GM23338 (cell line): ENCODE measurements at regions not wholly inside any gene's neighbourhood (a gene's known extent, or its start where the extent isn't known, plus 50 kb on each side); places are given as distances from the start of the nearest gene placed in this dataset.

Experiments
- ATAC-seq: fragments of 200-7000 bp; cut with Tn5 transposase; 3 replicates; pipeline ENCODE4 v1.9.1; 2020
- DNase-seq: peaks from one replicate; pipeline ENCODE4 v3.0.0-alpha.2; 2015; ENCODE audit warnings: low spot score
- H2AFZ ChIP-seq: fragments of 200-600 bp; sonication (generic); 2 replicates; pipeline ENCODE4 v1.8.0; 2016; ENCODE audit warnings: antibody characterized with exemption, mild to moderate bottlenecking, moderate library complexity
- H3F3A ChIP-seq: fragments of 200-600 bp; sonication (generic); replicated peaks from 2 replicates; pipeline ENCODE4 v1.8.0; 2017; ENCODE audit warnings: antibody characterized with exemption, mixed run types, low read depth
- H3K27ac ChIP-seq: fragments of 200-600 bp; sonication (generic); 2 replicates; pipeline ENCODE4 v1.6.1; 2016; ENCODE audit warnings: low read depth
- H3K27me3 ChIP-seq: fragments of 200-600 bp; sonication (generic); 2 replicates; pipeline ENCODE4 v1.8.0; 2016; ENCODE audit warnings: mild to moderate bottlenecking, mixed run types, moderate library complexity; ENCODE audit not compliant: insufficient read depth
- H3K36me3 ChIP-seq: fragments of 200-600 bp; sonication (generic); 2 replicates; pipeline ENCODE4 v1.8.0; 2016; ENCODE audit warnings: mild to moderate bottlenecking; ENCODE audit not compliant: insufficient read depth
- H3K4me1 ChIP-seq: fragments of 200-600 bp; sonication (generic); 2 replicates; pipeline ENCODE4 v1.8.0; 2016; ENCODE audit warnings: mild to moderate bottlenecking, moderate library complexity; ENCODE audit not compliant: insufficient read depth
- H3K4me2 ChIP-seq: fragments of 200-600 bp; sonication (generic); 2 replicates; pipeline ENCODE4 v1.7.1; 2017; ENCODE audit warnings: mixed run types
- H3K4me3 ChIP-seq: fragments of 200-600 bp; sonication (generic); 2 replicates; pipeline ENCODE4 v1.6.1; 2016; ENCODE audit warnings: mixed run types
- H3K79me2 ChIP-seq: fragments of 200-600 bp; sonication (generic); replicated peaks from 2 replicates; pipeline ENCODE4 v1.8.0; 2017; ENCODE audit warnings: mild to moderate bottlenecking; ENCODE audit not compliant: insufficient read depth
- H3K9me2 ChIP-seq: fragments of 200-600 bp; sonication (generic); 2 replicates; pipeline ENCODE4 v1.8.0; 2017; ENCODE audit not compliant: insufficient read depth
- H4K20me1 ChIP-seq: fragments of 200-600 bp; sonication (generic); replicated peaks from 2 replicates; pipeline ENCODE4 v1.8.0; 2017; ENCODE audit warnings: mild to moderate bottlenecking; ENCODE audit not compliant: insufficient read depth
- H3K27ac Mint-ChIP-seq: 2 replicates; pipeline ENCODE4 v1.8.0; 2020; ENCODE audit warnings: inconsistent platforms, mild to moderate bottlenecking, moderate library complexity, mixed read lengths
- H3K27me3 Mint-ChIP-seq: 3 replicates; pipeline ENCODE4 v1.8.0; 2022; ENCODE audit warnings: low read depth, mild to moderate bottlenecking, moderate library complexity, mixed read lengths, inconsistent platforms; ENCODE audit not compliant: insufficient read depth, poor library complexity
- H3K36me3 Mint-ChIP-seq: 3 replicates; pipeline ENCODE4 v1.8.0; 2021; ENCODE audit warnings: low read depth, mild to moderate bottlenecking, inconsistent platforms, moderate library complexity, mixed read lengths
- H3K4me1 Mint-ChIP-seq: 3 replicates; pipeline ENCODE4 v1.8.0; 2020; ENCODE audit warnings: mild to moderate bottlenecking, inconsistent platforms, mixed read lengths
- H3K4me3 Mint-ChIP-seq: 3 replicates; pipeline ENCODE4 v1.8.0; 2021; ENCODE audit warnings: moderate library complexity, mild to moderate bottlenecking, inconsistent platforms, mixed read lengths
- H3K9me3 Mint-ChIP-seq: 3 replicates; pipeline ENCODE4 v1.8.0; 2020; ENCODE audit warnings: moderate library complexity, mild to moderate bottlenecking, inconsistent platforms, mixed read lengths
- CREB1 ChIP-seq: fragments of 250-450 bp; sonication (Bioruptor Pico); IDR thresholded peaks from 2 replicates; pipeline ENCODE4 v1.5.0; 2020; ENCODE audit warnings: low read depth, mild to moderate bottlenecking, moderate library complexity
- EZH2 ChIP-seq: fragments of 200-600 bp; sonication (generic); IDR thresholded peaks from one replicate; pipeline ENCODE4 v1.8.0; 2017; ENCODE audit warnings: antibody characterized with exemption, mild to moderate bottlenecking, low read depth; ENCODE audit not compliant: unreplicated experiment
- EZH2phosphoT487 ChIP-seq: fragments of 200-600 bp; sonication (generic); IDR thresholded peaks from one replicate; pipeline ENCODE4 v1.8.1; 2018; ENCODE audit warnings: antibody characterized with exemption; ENCODE audit not compliant: unreplicated experiment
- JUNB ChIP-seq: IDR thresholded peaks from one replicate; pipeline ENCODE4 v1.6.1; 2016; ENCODE audit warnings: antibody characterized with exemption; ENCODE audit not compliant: unreplicated experiment
- NANOG ChIP-seq: IDR thresholded peaks from 2 replicates; pipeline ENCODE4 v1.6.1; 2016; ENCODE audit warnings: antibody characterized with exemption, borderline replicate concordance
- POLR2AphosphoS5 ChIP-seq: IDR thresholded peaks from 2 replicates; pipeline ENCODE4 v1.6.1; 2016; ENCODE audit warnings: antibody characterized with exemption, low read depth
- STAT1 ChIP-seq: IDR thresholded peaks from one replicate; pipeline ENCODE4 v1.6.1; 2016; ENCODE audit warnings: antibody characterized with exemption; ENCODE audit not compliant: unreplicated experiment
- ZNF114 ChIP-seq: fragments of 250-450 bp; sonication (Bioruptor Pico); IDR thresholded peaks from 2 replicates; pipeline ENCODE4 v1.5.0; 2020; ENCODE audit warnings: mild to moderate bottlenecking, moderate library complexity
- ZNF331 ChIP-seq: fragments of 250-450 bp; sonication (Bioruptor Pico); IDR thresholded peaks from 2 replicates; pipeline ENCODE4 v1.5.0; 2020; ENCODE audit warnings: low read depth, mild to moderate bottlenecking, moderate library complexity
- TF ChIP-seq, protein P1 (sequence below): IDR thresholded peaks from 2 replicates; pipeline ENCODE4 v1.6.1; 2016; ENCODE audit warnings: antibody characterized with exemption
- TF ChIP-seq, protein P2 (sequence below): fragments of 250-450 bp; sonication (Bioruptor Pico); IDR thresholded peaks from 2 replicates; pipeline ENCODE4 v1.5.0; 2020; ENCODE audit warnings: mild to moderate bottlenecking, moderate library complexity
- TF ChIP-seq, protein P3 (sequence below), 2 experiments: fragments of 200-600 bp in 1 of 2; sonication (generic) in 1 of 2; conservative IDR thresholded peaks; 2 replicates each; pipeline versions ENCODE4 v1.5.1 to v1.6.1; 2016 to 2017; ENCODE audit warnings: antibody characterized with exemption in 2 of 2, low read depth in 2 of 2, mild to moderate bottlenecking in 2 of 2, moderate library complexity in 1 of 2
- TF ChIP-seq, protein P4 (sequence below): IDR thresholded peaks from one replicate; pipeline ENCODE4 v1.6.1; 2018; ENCODE audit warnings: antibody characterized with exemption; ENCODE audit not compliant: unreplicated experiment

DNA sequence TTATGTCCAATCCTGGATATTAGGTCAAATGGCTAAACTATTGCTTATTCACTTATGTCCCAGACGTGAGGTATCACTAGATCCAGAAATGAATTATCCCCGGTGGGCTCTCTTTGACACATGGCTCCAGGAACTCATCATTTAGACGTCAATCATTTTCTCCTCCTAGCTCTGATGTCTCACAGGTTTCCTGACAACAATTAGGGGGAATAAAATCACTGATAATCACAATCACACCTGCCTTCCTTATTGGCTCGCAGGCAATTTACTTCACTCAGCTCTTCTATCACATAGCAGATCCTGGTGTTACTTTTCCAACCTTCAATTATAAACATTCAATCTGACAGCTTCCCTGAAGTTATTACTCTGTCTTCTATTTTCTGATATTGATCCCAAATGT lies 634.0 kb upstream of the TENM4 start:
- Mint-ChIP-seq H3K4me3 (no peak overlapping the region), H3K9me3 (no peaks in the 10 kb centered on the region), H3K36me3 (no peaks in the 10 kb centered on the region), H3K27ac (no peak overlapping the region), H3K4me1 (no peaks in the 10 kb centered on the region), H3K27me3 (peaks cover 2% of the 10 kb centered on the region)
- no peak overlapping the region for H3K4me2 ChIP-seq
- no peak overlapping the region for H3K27ac ChIP-seq
- no peaks in the 10 kb centered on the region for H3K27me3 ChIP-seq
- H3K36me3 ChIP-seq: no peaks in the 10 kb centered on the region
- DNase-seq (no peak), ATAC-seq (no peak)
- H3K9me2 ChIP-seq: peaks cover 7% of the 10 kb centered on the region; the same call in 1 of the 2 replicates
- H3K4me3 ChIP-seq: no peak overlapping the region
- no peaks in the 10 kb centered on the region for H3F3A ChIP-seq
- no peak for TF ChIP-seq EZH2phosphoT487
- TF ChIP-seq NANOG: no peak
- TF ChIP-seq, protein P1, sequence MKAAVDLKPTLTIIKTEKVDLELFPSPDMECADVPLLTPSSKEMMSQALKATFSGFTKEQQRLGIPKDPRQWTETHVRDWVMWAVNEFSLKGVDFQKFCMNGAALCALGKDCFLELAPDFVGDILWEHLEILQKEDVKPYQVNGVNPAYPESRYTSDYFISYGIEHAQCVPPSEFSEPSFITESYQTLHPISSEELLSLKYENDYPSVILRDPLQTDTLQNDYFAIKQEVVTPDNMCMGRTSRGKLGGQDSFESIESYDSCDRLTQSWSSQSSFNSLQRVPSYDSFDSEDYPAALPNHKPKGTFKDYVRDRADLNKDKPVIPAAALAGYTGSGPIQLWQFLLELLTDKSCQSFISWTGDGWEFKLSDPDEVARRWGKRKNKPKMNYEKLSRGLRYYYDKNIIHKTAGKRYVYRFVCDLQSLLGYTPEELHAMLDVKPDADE: no peak
- no peak for TF ChIP-seq ZNF114 (CRISPR knock-in tag)
- TF ChIP-seq JUNB: no peak
- TF ChIP-seq ZNF331 (CRISPR knock-in tag): no peak
- TF ChIP-seq, protein P2, sequence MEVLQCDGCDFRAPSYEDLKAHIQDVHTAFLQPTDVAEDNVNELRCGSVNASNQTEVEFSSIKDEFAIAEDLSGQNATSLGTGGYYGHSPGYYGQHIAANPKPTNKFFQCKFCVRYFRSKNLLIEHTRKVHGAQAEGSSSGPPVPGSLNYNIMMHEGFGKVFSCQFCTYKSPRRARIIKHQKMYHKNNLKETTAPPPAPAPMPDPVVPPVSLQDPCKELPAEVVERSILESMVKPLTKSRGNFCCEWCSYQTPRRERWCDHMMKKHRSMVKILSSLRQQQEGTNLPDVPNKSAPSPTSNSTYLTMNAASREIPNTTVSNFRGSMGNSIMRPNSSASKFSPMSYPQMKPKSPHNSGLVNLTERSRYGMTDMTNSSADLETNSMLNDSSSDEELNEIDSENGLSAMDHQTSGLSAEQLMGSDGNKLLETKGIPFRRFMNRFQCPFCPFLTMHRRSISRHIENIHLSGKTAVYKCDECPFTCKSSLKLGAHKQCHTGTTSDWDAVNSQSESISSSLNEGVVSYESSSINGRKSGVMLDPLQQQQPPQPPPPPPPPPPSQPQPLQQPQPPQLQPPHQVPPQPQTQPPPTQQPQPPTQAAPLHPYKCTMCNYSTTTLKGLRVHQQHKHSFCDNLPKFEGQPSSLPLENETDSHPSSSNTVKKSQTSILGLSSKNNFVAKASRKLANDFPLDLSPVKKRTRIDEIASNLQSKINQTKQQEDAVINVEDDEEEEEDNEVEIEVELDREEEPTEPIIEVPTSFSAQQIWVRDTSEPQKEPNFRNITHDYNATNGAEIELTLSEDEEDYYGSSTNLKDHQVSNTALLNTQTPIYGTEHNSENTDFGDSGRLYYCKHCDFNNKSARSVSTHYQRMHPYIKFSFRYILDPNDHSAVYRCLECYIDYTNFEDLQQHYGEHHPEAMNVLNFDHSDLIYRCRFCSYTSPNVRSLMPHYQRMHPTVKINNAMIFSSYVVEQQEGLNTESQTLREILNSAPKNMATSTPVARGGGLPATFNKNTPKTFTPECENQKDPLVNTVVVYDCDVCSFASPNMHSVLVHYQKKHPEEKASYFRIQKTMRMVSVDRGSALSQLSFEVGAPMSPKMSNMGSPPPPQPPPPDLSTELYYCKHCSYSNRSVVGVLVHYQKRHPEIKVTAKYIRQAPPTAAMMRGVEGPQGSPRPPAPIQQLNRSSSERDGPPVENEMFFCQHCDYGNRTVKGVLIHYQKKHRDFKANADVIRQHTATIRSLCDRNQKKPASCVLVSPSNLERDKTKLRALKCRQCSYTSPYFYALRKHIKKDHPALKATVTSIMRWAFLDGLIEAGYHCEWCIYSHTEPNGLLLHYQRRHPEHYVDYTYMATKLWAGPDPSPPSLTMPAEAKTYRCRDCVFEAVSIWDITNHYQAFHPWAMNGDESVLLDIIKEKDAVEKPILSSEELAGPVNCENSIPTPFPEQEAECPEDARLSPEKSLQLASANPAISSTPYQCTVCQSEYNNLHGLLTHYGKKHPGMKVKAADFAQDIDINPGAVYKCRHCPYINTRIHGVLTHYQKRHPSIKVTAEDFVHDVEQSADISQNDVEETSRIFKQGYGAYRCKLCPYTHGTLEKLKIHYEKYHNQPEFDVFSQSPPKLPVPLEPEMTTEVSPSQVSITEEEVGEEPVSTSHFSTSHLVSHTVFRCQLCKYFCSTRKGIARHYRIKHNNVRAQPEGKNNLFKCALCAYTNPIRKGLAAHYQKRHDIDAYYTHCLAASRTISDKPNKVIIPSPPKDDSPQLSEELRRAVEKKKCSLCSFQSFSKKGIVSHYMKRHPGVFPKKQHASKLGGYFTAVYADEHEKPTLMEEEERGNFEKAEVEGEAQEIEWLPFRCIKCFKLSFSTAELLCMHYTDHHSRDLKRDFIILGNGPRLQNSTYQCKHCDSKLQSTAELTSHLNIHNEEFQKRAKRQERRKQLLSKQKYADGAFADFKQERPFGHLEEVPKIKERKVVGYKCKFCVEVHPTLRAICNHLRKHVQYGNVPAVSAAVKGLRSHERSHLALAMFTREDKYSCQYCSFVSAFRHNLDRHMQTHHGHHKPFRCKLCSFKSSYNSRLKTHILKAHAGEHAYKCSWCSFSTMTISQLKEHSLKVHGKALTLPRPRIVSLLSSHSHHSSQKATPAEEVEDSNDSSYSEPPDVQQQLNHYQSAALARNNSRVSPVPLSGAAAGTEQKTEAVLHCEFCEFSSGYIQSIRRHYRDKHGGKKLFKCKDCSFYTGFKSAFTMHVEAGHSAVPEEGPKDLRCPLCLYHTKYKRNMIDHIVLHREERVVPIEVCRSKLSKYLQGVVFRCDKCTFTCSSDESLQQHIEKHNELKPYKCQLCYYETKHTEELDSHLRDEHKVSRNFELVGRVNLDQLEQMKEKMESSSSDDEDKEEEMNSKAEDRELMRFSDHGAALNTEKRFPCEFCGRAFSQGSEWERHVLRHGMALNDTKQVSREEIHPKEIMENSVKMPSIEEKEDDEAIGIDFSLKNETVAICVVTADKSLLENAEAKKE (CRISPR knock-in tag): no peak
- TF ChIP-seq EZH2: no peak
- no peak for TF ChIP-seq CREB1 (CRISPR knock-in tag)
- TF ChIP-seq, protein P3, sequence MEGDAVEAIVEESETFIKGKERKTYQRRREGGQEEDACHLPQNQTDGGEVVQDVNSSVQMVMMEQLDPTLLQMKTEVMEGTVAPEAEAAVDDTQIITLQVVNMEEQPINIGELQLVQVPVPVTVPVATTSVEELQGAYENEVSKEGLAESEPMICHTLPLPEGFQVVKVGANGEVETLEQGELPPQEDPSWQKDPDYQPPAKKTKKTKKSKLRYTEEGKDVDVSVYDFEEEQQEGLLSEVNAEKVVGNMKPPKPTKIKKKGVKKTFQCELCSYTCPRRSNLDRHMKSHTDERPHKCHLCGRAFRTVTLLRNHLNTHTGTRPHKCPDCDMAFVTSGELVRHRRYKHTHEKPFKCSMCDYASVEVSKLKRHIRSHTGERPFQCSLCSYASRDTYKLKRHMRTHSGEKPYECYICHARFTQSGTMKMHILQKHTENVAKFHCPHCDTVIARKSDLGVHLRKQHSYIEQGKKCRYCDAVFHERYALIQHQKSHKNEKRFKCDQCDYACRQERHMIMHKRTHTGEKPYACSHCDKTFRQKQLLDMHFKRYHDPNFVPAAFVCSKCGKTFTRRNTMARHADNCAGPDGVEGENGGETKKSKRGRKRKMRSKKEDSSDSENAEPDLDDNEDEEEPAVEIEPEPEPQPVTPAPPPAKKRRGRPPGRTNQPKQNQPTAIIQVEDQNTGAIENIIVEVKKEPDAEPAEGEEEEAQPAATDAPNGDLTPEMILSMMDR (conservative IDR thresholded peaks at IDR 0.05; ENCODE audit: low read depth in 2 of 2): no peak
- TF ChIP-seq POLR2AphosphoS5: no peak
- TF ChIP-seq, protein P4, sequence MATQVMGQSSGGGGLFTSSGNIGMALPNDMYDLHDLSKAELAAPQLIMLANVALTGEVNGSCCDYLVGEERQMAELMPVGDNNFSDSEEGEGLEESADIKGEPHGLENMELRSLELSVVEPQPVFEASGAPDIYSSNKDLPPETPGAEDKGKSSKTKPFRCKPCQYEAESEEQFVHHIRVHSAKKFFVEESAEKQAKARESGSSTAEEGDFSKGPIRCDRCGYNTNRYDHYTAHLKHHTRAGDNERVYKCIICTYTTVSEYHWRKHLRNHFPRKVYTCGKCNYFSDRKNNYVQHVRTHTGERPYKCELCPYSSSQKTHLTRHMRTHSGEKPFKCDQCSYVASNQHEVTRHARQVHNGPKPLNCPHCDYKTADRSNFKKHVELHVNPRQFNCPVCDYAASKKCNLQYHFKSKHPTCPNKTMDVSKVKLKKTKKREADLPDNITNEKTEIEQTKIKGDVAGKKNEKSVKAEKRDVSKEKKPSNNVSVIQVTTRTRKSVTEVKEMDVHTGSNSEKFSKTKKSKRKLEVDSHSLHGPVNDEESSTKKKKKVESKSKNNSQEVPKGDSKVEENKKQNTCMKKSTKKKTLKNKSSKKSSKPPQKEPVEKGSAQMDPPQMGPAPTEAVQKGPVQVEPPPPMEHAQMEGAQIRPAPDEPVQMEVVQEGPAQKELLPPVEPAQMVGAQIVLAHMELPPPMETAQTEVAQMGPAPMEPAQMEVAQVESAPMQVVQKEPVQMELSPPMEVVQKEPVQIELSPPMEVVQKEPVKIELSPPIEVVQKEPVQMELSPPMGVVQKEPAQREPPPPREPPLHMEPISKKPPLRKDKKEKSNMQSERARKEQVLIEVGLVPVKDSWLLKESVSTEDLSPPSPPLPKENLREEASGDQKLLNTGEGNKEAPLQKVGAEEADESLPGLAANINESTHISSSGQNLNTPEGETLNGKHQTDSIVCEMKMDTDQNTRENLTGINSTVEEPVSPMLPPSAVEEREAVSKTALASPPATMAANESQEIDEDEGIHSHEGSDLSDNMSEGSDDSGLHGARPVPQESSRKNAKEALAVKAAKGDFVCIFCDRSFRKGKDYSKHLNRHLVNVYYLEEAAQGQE: no peak
- TF ChIP-seq STAT1: no peak
- H3K4me1 ChIP-seq: no peaks in the 10 kb centered on the region
- H4K20me1 ChIP-seq: no peaks in the 10 kb centered on the region
- no peak overlapping the region for H2AFZ ChIP-seq
- no peaks in the 10 kb centered on the region for H3K79me2 ChIP-seq
